NT2/D1 (cell line): ENCODE measurements at regions not wholly inside any gene's neighbourhood (a gene's known extent, or its start where the extent isn't known, plus 50 kb on each side); places are given as distances from the start of the nearest gene placed in this dataset.

Experiments used
- SUZ12 ChIP-seq: IDR thresholded peaks from 2 replicates; pipeline ENCODE4 v1.6.1; 2011; ENCODE audit not compliant: insufficient read length, insufficient read depth; ENCODE audit errors: extremely low read depth
- YY1 ChIP-seq: IDR thresholded peaks from 2 replicates; pipeline ENCODE4 v1.6.1; 2011; ENCODE audit not compliant: insufficient read length, insufficient read depth

- TF ChIP-seq SUZ12: no peak
- no peak for TF ChIP-seq YY1
Measured at GRCh38 chr1:17914987-17915386, 159.9 kb downstream of the ACTL8 start.
